ENCODE measurements at regions not wholly inside any gene's neighbourhood (a gene's known extent, or its start where the extent isn't known, plus 50 kb on each side); places are given as distances from the start of the nearest gene placed in this dataset.

DNA sequence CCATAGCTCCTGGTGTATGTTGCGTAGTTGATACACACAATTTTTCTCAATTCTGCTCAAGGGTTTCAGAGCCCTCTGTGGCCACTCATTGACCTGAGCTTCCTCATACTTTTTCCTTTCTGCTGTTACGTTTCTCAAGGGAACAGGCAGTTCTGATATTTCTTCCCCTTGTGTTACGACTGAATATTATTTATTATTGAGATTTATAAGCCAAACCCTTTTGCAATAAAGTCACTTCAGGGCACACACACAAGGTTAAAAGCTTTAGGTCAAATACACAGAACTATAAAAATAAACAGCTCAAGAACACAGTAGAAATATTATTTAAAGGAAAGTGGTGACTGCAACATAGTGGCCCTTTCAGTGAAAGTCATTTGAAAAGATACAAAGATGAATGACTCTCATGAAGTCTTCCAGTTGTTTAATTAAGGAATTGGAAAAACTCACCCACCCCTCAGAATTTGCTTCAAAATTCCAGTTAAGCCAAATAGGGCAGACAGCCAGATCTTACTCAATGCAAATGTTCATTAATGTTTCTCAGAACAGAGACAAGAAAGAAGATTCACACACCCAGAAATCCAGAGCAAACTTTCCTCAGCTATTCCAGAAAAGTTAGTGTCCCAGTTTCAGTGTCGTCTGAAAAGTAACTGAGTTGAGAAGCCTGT is 179.7 kb downstream of the TRIB2 start:
- no peak for TF ChIP-seq POLR2A (IDR thresholded peaks at IDR 0.05)
- TF ChIP-seq, protein P1, sequence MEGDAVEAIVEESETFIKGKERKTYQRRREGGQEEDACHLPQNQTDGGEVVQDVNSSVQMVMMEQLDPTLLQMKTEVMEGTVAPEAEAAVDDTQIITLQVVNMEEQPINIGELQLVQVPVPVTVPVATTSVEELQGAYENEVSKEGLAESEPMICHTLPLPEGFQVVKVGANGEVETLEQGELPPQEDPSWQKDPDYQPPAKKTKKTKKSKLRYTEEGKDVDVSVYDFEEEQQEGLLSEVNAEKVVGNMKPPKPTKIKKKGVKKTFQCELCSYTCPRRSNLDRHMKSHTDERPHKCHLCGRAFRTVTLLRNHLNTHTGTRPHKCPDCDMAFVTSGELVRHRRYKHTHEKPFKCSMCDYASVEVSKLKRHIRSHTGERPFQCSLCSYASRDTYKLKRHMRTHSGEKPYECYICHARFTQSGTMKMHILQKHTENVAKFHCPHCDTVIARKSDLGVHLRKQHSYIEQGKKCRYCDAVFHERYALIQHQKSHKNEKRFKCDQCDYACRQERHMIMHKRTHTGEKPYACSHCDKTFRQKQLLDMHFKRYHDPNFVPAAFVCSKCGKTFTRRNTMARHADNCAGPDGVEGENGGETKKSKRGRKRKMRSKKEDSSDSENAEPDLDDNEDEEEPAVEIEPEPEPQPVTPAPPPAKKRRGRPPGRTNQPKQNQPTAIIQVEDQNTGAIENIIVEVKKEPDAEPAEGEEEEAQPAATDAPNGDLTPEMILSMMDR (IDR thresholded peaks at IDR 0.05), result no peak

Measured in body of pancreas (tissue), 4 donors.